Inferior parietal cortex (tissue), 1 donor: ENCODE measurements at regions not wholly inside any gene's neighbourhood (a gene's known extent, or its start where the extent isn't known, plus 50 kb on each side); places are given as distances from the start of the nearest gene placed in this dataset.

ENCODE experiments used
- DNase-seq: peaks from one replicate; pipeline ENCODE4 v3.0.0-alpha.2; 2016; ENCODE audit errors: extremely low spot score

GRCh38 chr10:78713659-78714058 is 355.1 kb upstream of the ZMIZ1 start:
- DNase-seq = no peak

- no peak for DNase-seq
Observed at GRCh38 chr10:78714225-78714624, 354.5 kb upstream of the ZMIZ1 start.

- no peak for DNase-seq
Observed at GRCh38 chr10:78715435-78715834, 353.3 kb upstream of the ZMIZ1 start.

GRCh38 chr10:78716043-78716660 is 352.6 kb upstream of the ZMIZ1 start:
- no peak for DNase-seq

GRCh38 chr10:78717200-78717599 is 351.6 kb upstream of the ZMIZ1 start:
- no peak for DNase-seq

GRCh38 chr10:78718032-78718572 is 350.7 kb upstream of the ZMIZ1 start:
- DNase-seq = no peak

- DNase-seq = no peak
Observed at GRCh38 chr10:78719276-78719675, 349.5 kb upstream of the ZMIZ1 start.

- no peak for DNase-seq
Observed at GRCh38 chr10:78720091-78720490, 348.7 kb upstream of the ZMIZ1 start.

GRCh38 chr10:78721231-78721630 is 347.5 kb upstream of the ZMIZ1 start:
- DNase-seq = no peak

GRCh38 chr10:78724846-78725245 is 343.9 kb upstream of the ZMIZ1 start:
- DNase-seq = no peak

GRCh38 chr10:78726171-78726570 is 342.6 kb upstream of the ZMIZ1 start:
- DNase-seq = no peak

- no peak for DNase-seq
Observed at GRCh38 chr10:78727251-78727650, 341.5 kb upstream of the ZMIZ1 start.

- DNase-seq = no peak
Observed at GRCh38 chr10:78727728-78728127, 341.0 kb upstream of the ZMIZ1 start.

GRCh38 chr10:78728176-78728575 is 340.6 kb upstream of the ZMIZ1 start:
- DNase-seq = no peak

- no peak for DNase-seq
Observed at GRCh38 chr10:78729366-78729765, 339.4 kb upstream of the ZMIZ1 start.

- DNase-seq = no peak
Observed at GRCh38 chr10:78729800-78730199, 339.0 kb upstream of the ZMIZ1 start.

GRCh38 chr10:78730754-78731153 is 338.0 kb upstream of the ZMIZ1 start:
- no peak for DNase-seq

GRCh38 chr10:78731675-78732074 is 337.1 kb upstream of the ZMIZ1 start:
- no peak for DNase-seq

- DNase-seq = no peak
Observed at GRCh38 chr10:78732381-78732780, 336.4 kb upstream of the ZMIZ1 start.

GRCh38 chr10:78736926-78737630 is 331.7 kb upstream of the ZMIZ1 start:
- no peak for DNase-seq

GRCh38 chr10:78737883-78738856 is 330.6 kb upstream of the ZMIZ1 start:
- no peak for DNase-seq

- no peak for DNase-seq
Observed at GRCh38 chr10:78738861-78739260, 329.9 kb upstream of the ZMIZ1 start.
